ENCODE measurements at regions not wholly inside any gene's neighbourhood (a gene's known extent, or its start where the extent isn't known, plus 50 kb on each side); places are given as distances from the start of the nearest gene placed in this dataset.

- Histone ChIP-seq H3K4me1 (ENCODE audit: control insufficient read depth in 2 of 3, insufficient read depth in 2 of 3, low read depth in 1 of 3, low read length in 3 of 3) (no peaks in the 10 kb centered on the region), H3K9me3 (ENCODE audit: control insufficient read depth in 2 of 3, insufficient read depth in 1 of 3, low read length in 3 of 3) (no peaks in the 10 kb centered on the region), H3K36me3 (ENCODE audit: control insufficient read depth in 2 of 3, insufficient read depth in 3 of 3, low read length in 3 of 3) (no peaks in the 10 kb centered on the region), H3K4me3 (ENCODE audit: low read length in 3 of 3) (no peak overlapping the region), H3K9ac (ENCODE audit: low read length in 3 of 3) (no peak overlapping the region), H3K27ac (ENCODE audit: low read depth in 2 of 2, low read length in 2 of 2) (no peak overlapping the region), H3K27me3 (ENCODE audit: control insufficient read depth, insufficient read depth, low read length) (no peaks in the 10 kb centered on the region)
- DNase-seq (no peak), FAIRE-seq (no peak)
- TF ChIP-seq, protein P1, sequence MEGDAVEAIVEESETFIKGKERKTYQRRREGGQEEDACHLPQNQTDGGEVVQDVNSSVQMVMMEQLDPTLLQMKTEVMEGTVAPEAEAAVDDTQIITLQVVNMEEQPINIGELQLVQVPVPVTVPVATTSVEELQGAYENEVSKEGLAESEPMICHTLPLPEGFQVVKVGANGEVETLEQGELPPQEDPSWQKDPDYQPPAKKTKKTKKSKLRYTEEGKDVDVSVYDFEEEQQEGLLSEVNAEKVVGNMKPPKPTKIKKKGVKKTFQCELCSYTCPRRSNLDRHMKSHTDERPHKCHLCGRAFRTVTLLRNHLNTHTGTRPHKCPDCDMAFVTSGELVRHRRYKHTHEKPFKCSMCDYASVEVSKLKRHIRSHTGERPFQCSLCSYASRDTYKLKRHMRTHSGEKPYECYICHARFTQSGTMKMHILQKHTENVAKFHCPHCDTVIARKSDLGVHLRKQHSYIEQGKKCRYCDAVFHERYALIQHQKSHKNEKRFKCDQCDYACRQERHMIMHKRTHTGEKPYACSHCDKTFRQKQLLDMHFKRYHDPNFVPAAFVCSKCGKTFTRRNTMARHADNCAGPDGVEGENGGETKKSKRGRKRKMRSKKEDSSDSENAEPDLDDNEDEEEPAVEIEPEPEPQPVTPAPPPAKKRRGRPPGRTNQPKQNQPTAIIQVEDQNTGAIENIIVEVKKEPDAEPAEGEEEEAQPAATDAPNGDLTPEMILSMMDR (IDR thresholded peaks at IDR 0.05; ENCODE audit: borderline replicate concordance, extremely low read depth, insufficient read depth), result no peak
- intact Hi-C loops (cut with DNase I), result no loop called here
Observed at GRCh38 chr10:130480491-130480890, 344.3 kb downstream of the GLRX3 start.

- DNase-seq, result no peak
- TF ChIP-seq, protein P1 (IDR thresholded peaks at IDR 0.05; ENCODE audit: borderline replicate concordance, extremely low read depth, insufficient read depth), result no peak
- no peak for FAIRE-seq
- Histone ChIP-seq H3K27me3 (ENCODE audit: control insufficient read depth, insufficient read depth, low read length) (no peaks in the 10 kb centered on the region), H3K4me1 (ENCODE audit: control insufficient read depth in 2 of 3, insufficient read depth in 2 of 3, low read depth in 1 of 3, low read length in 3 of 3) (no peaks in the 10 kb centered on the region), H3K27ac (ENCODE audit: low read depth in 2 of 2, low read length in 2 of 2) (no peak overlapping the region), H3K4me3 (ENCODE audit: low read length in 3 of 3) (no peak overlapping the region), H3K9me3 (ENCODE audit: control insufficient read depth in 2 of 3, insufficient read depth in 1 of 3, low read length in 3 of 3) (no peaks in the 10 kb centered on the region), H3K36me3 (ENCODE audit: control insufficient read depth in 2 of 3, insufficient read depth in 3 of 3, low read length in 3 of 3) (no peaks in the 10 kb centered on the region), H3K9ac (ENCODE audit: low read length in 3 of 3) (no peak overlapping the region)
- intact Hi-C loops (cut with DNase I), result no loop called here
Observed at GRCh38 chr10:130481076-130481930, 345.1 kb downstream of the GLRX3 start.

DNA sequence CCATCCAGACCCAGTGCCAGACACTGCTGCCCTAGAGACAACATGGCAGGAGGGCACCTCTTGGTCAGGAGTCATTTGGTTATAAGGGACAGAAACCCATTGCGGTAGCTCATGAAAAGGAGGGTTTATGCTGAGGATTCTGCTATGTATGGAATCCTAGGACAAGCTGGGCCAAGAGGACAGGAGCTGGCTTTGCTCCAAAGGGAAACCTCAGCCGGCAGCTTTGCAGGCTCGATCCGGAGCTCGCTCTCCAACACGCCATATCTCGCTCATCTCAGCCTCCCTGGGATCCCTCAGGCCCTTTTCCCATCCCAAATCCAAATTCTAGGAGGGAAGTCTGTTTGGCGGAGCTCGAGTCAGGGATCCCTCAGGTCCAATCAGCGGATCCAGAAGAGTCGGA lies 345.7 kb downstream of the GLRX3 start:
- Histone ChIP-seq H3K36me3 (ENCODE audit: control insufficient read depth in 2 of 3, insufficient read depth in 3 of 3, low read length in 3 of 3) (no peaks in the 10 kb centered on the region), H3K27me3 (ENCODE audit: control insufficient read depth, insufficient read depth, low read length) (no peaks in the 10 kb centered on the region), H3K4me1 (ENCODE audit: control insufficient read depth in 2 of 3, insufficient read depth in 2 of 3, low read depth in 1 of 3, low read length in 3 of 3) (peaks cover 0 to 2% (median 2%) of the 10 kb centered on the region in 3 donors), H3K27ac (ENCODE audit: low read depth in 2 of 2, low read length in 2 of 2) (no peak overlapping the region), H3K9me3 (ENCODE audit: control insufficient read depth in 2 of 3, insufficient read depth in 1 of 3, low read length in 3 of 3) (no peaks in the 10 kb centered on the region), H3K9ac (ENCODE audit: low read length in 3 of 3) (no peak overlapping the region), H3K4me3 (ENCODE audit: low read length in 3 of 3) (no peak overlapping the region)
- DNase-seq (no peak), FAIRE-seq (no peak)
- intact Hi-C loops (cut with DNase I), result no loop called here
- TF ChIP-seq, protein P1 (IDR thresholded peaks at IDR 0.05; ENCODE audit: borderline replicate concordance, extremely low read depth, insufficient read depth), result no peak
